Bone marrow (tissue), 2 donors: ENCODE measurements at regions not wholly inside any gene's neighbourhood (a gene's known extent, or its start where the extent isn't known, plus 50 kb on each side); places are given as distances from the start of the nearest gene placed in this dataset.
A peak's percentile ranks its signal among the peaks of the same experiment; 100 is the strongest.
"Not testable (repeated sequence)": the region's sequence is repeated elsewhere in the genome, so short reads cannot be mapped to it uniquely, and the experiment has no call there.

Source experiments
- DNase-seq, 2 donors: peaks; one replicate each; lab custom pipeline; 2025; lab: John Stamatoyannopoulos, UW

GRCh38 chr18:54662986-54663385, 71.9 kb downstream of the DYNAP start:
- DNase-seq: no peak

- not testable (repeated sequence) for DNase-seq
Measured at GRCh38 chr18:54669701-54670100, 78.7 kb downstream of the DYNAP start.

GRCh38 chr18:54671291-54671881, 80.3 kb downstream of the DYNAP start:
- DNase-seq: no peak

- no peak for DNase-seq
Measured at GRCh38 chr18:54672109-54672508, 81.1 kb downstream of the DYNAP start.

GRCh38 chr18:54672846-54673475, 81.9 kb downstream of the DYNAP start:
- DNase-seq: no peak

- no peak for DNase-seq
Measured at GRCh38 chr18:54673936-54674335, 82.9 kb downstream of the DYNAP start.

GRCh38 chr18:54675076-54675475, 84.0 kb downstream of the DYNAP start:
- DNase-seq: no peak

- DNase-seq: peak in 1 of 2 donors; percentile 47
Measured at GRCh38 chr18:54679318-54680149, 88.5 kb downstream of the DYNAP start.

GRCh38 chr18:54684784-54685183, 93.7 kb downstream of the DYNAP start:
- no peak for DNase-seq

- no peak for DNase-seq
Measured at GRCh38 chr18:54689319-54689718, 98.3 kb downstream of the DYNAP start.

GRCh38 chr18:54690198-54690597, 99.2 kb downstream of the DYNAP start:
- no peak for DNase-seq

GRCh38 chr18:54692463-54692862, 101.4 kb downstream of the DYNAP start:
- no peak for DNase-seq

- no peak for DNase-seq
Measured at GRCh38 chr18:54696616-54697293, 105.7 kb downstream of the DYNAP start.

GRCh38 chr18:54700580-54700979, 109.5 kb downstream of the DYNAP start:
- DNase-seq: no peak

- no peak for DNase-seq
Measured at GRCh38 chr18:54702686-54703085, 111.6 kb downstream of the DYNAP start.

GRCh38 chr18:54710074-54710899, 118.0 kb upstream of the RAB27B start:
- DNase-seq: no peak

GRCh38 chr18:54710900-54711281, 117.4 kb upstream of the RAB27B start:
- no peak for DNase-seq

GRCh38 chr18:54712306-54712705, 116.0 kb upstream of the RAB27B start:
- DNase-seq: no peak

- DNase-seq: no peak
Measured at GRCh38 chr18:54712758-54713157, 115.5 kb upstream of the RAB27B start.

- peak in 1 of 2 donors; percentile 18 for DNase-seq
Measured at GRCh38 chr18:54713386-54713785, 114.9 kb upstream of the RAB27B start.

GRCh38 chr18:54714851-54715250, 113.4 kb upstream of the RAB27B start:
- no peak for DNase-seq

- no peak for DNase-seq
Measured at GRCh38 chr18:54716586-54716985, 111.7 kb upstream of the RAB27B start.
